ENCODE measurements at regions not wholly inside any gene's neighbourhood (a gene's known extent, or its start where the extent isn't known, plus 50 kb on each side); places are given as distances from the start of the nearest gene placed in this dataset.

GRCh38 chr5:38725371-38725865, 120.4 kb upstream of the OSMR start:
- H3K27me3 ChIP-seq (replicated peaks in 1 of 7), result no peaks in the 10 kb centered on the region
- no peaks in the 10 kb centered on the region for H3K36me3 ChIP-seq
- H3K4me1 ChIP-seq, result no peaks in the 10 kb centered on the region
- intact Hi-C loops (cut with DNase I; ENCODE audit: low total_unique reads), result no loop called here
- no peaks in the 10 kb centered on the region for H3K9me3 ChIP-seq
- TF ChIP-seq, protein P1, sequence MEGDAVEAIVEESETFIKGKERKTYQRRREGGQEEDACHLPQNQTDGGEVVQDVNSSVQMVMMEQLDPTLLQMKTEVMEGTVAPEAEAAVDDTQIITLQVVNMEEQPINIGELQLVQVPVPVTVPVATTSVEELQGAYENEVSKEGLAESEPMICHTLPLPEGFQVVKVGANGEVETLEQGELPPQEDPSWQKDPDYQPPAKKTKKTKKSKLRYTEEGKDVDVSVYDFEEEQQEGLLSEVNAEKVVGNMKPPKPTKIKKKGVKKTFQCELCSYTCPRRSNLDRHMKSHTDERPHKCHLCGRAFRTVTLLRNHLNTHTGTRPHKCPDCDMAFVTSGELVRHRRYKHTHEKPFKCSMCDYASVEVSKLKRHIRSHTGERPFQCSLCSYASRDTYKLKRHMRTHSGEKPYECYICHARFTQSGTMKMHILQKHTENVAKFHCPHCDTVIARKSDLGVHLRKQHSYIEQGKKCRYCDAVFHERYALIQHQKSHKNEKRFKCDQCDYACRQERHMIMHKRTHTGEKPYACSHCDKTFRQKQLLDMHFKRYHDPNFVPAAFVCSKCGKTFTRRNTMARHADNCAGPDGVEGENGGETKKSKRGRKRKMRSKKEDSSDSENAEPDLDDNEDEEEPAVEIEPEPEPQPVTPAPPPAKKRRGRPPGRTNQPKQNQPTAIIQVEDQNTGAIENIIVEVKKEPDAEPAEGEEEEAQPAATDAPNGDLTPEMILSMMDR (IDR thresholded peaks at IDR 0.05 in 8 of 11, conservative IDR thresholded peaks at IDR 0.05 in 3 of 11), result no peak
- TF ChIP-seq POLR2A (IDR thresholded peaks at IDR 0.05) (no peak), POLR2AphosphoS5 (IDR thresholded peaks at IDR 0.05) (no peak)
- DNase-seq, result no peak
- no peak overlapping the region for H3K27ac ChIP-seq
- 71 to 82% (median 76%) methylated on average over 10 of the region's 10 CpGs for WGBS, 5 donors
- H3K4me3 ChIP-seq, result no peak overlapping the region

GRCh38 chr5:38726279-38726678, 119.5 kb upstream of the OSMR start:
- WGBS, 5 donors, result 81 to 93% (median 90%) methylated on average over 3 of the region's 3 CpGs
- intact Hi-C loops (cut with DNase I; ENCODE audit: low total_unique reads), result no loop called here
- TF ChIP-seq POLR2AphosphoS5 (IDR thresholded peaks at IDR 0.05) (no peak), POLR2A (IDR thresholded peaks at IDR 0.05) (no peak)
- TF ChIP-seq, protein P1 (IDR thresholded peaks at IDR 0.05 in 8 of 11, conservative IDR thresholded peaks at IDR 0.05 in 3 of 11), result no peak
- no peak for DNase-seq
- H3K9me3 ChIP-seq, result no peaks in the 10 kb centered on the region
- H3K27me3 ChIP-seq (replicated peaks in 1 of 7), result no peaks in the 10 kb centered on the region
- no peaks in the 10 kb centered on the region for H3K36me3 ChIP-seq
- H3K27ac ChIP-seq, result no peak overlapping the region
- no peaks in the 10 kb centered on the region for H3K4me1 ChIP-seq
- no peak overlapping the region for H3K4me3 ChIP-seq

- Histone ChIP-seq H3K4me1 (no peaks in the 10 kb centered on the region), H3K4me3 (no peak overlapping the region), H3K27ac (no peak overlapping the region), H3K9me3 (no peaks in the 10 kb centered on the region), H3K36me3 (no peaks in the 10 kb centered on the region), H3K27me3 (replicated peaks in 1 of 7) (no peaks in the 10 kb centered on the region)
- 78 to 94% (median 84%) methylated on average over 3 of the region's 3 CpGs for WGBS, 5 donors
- TF ChIP-seq, protein P1 (IDR thresholded peaks at IDR 0.05 in 8 of 11, conservative IDR thresholded peaks at IDR 0.05 in 3 of 11), result no peak
- TF ChIP-seq POLR2A (IDR thresholded peaks at IDR 0.05), result no peak
- TF ChIP-seq POLR2AphosphoS5 (IDR thresholded peaks at IDR 0.05), result no peak
- DNase-seq, result no peak
- intact Hi-C loops (cut with DNase I; ENCODE audit: low total_unique reads), result no loop called here
These were observed 117.8 kb upstream of the OSMR start for GRCh38 chr5:38728029-38728428.

GRCh38 chr5:38731461-38731860, 114.4 kb upstream of the OSMR start:
- Histone ChIP-seq H3K4me1 (no peaks in the 10 kb centered on the region), H3K27me3 (replicated peaks in 1 of 7) (no peaks in the 10 kb centered on the region), H3K36me3 (no peaks in the 10 kb centered on the region), H3K9me3 (no peaks in the 10 kb centered on the region), H3K4me3 (no peak overlapping the region), H3K27ac (no peak overlapping the region)
- TF ChIP-seq, protein P1 (IDR thresholded peaks at IDR 0.05 in 8 of 11, conservative IDR thresholded peaks at IDR 0.05 in 3 of 11), result no peak
- TF ChIP-seq POLR2AphosphoS5 (IDR thresholded peaks at IDR 0.05), result no peak
- TF ChIP-seq POLR2A (IDR thresholded peaks at IDR 0.05), result no peak
- 60 to 96% (median 63%) methylated on average over 4 of the region's 4 CpGs for WGBS, 5 donors
- DNase-seq, result no peak
- intact Hi-C loops (cut with DNase I; ENCODE audit: low total_unique reads), result no loop called here

All from spleen (tissue), 11 donors.